ENCODE measurements at regions not wholly inside any gene's neighbourhood (a gene's known extent, or its start where the extent isn't known, plus 50 kb on each side); places are given as distances from the start of the nearest gene placed in this dataset.

GRCh38 chr12:103196467-103196866 is 239.0 kb downstream of the ASCL1 start:
- DNase-seq = no peak

- no peak for DNase-seq
These were observed 240.4 kb downstream of the ASCL1 start for GRCh38 chr12:103197725-103198388.

- DNase-seq = no peak
These were observed 241.0 kb downstream of the ASCL1 start for GRCh38 chr12:103198499-103198898.

GRCh38 chr12:103205906-103206305 is 248.4 kb downstream of the ASCL1 start:
- no peak for DNase-seq

- DNase-seq = no peak
These were observed 250.5 kb downstream of the ASCL1 start for GRCh38 chr12:103207936-103208335.

GRCh38 chr12:103241184-103241583 is 254.6 kb downstream of the C12orf42 start:
- no peak for DNase-seq

GRCh38 chr12:103244596-103244995 is 251.2 kb downstream of the C12orf42 start:
- DNase-seq = no peak

- no peak for DNase-seq
These were observed 248.2 kb downstream of the C12orf42 start for GRCh38 chr12:103247531-103247930.

GRCh38 chr12:103249607-103250006 is 246.2 kb downstream of the C12orf42 start:
- DNase-seq = no peak

GRCh38 chr12:103250487-103250886 is 245.3 kb downstream of the C12orf42 start:
- DNase-seq = no peak
